GM18502 (cell line): ENCODE measurements at regions not wholly inside any gene's neighbourhood (a gene's known extent, or its start where the extent isn't known, plus 50 kb on each side); places are given as distances from the start of the nearest gene placed in this dataset.

ENCODE experiments used
- ATAC-seq: cut with Tn5 transposase; IDR thresholded peaks from one replicate; pipeline ENCODE4 v1.9.1; 2021; ENCODE audit warnings: mild to moderate bottlenecking; ENCODE audit not compliant: unreplicated experiment, poor library complexity

GRCh38 chr5:76030343-76030742, 52.8 kb upstream of the SV2C start:
- ATAC-seq: no peak

GRCh38 chr5:76029739-76030138, 53.4 kb upstream of the SV2C start:
- no peak for ATAC-seq

- ATAC-seq: no peak
These were observed 57.4 kb upstream of the SV2C start for GRCh38 chr5:76025790-76026189.

- no peak for ATAC-seq
These were observed 58.1 kb upstream of the SV2C start for GRCh38 chr5:76025069-76025468.

GRCh38 chr5:76022611-76023010, 60.6 kb upstream of the SV2C start:
- no peak for ATAC-seq

GRCh38 chr5:76021936-76022584, 61.1 kb upstream of the SV2C start:
- ATAC-seq: no peak

- no peak for ATAC-seq
These were observed 66.9 kb upstream of the SV2C start for GRCh38 chr5:76016258-76016657.

- ATAC-seq: no peak
These were observed 69.2 kb upstream of the SV2C start for GRCh38 chr5:76014005-76014404.

- ATAC-seq: no peak
These were observed 75.3 kb upstream of the SV2C start for GRCh38 chr5:76007904-76008303.

- no peak for ATAC-seq
These were observed 82.6 kb upstream of the SV2C start for GRCh38 chr5:76000582-76000981.

- no peak for ATAC-seq
These were observed 89.3 kb upstream of the SV2C start for GRCh38 chr5:75993643-75994520.

GRCh38 chr5:75993183-75993582, 90.0 kb upstream of the SV2C start:
- ATAC-seq: no peak

GRCh38 chr5:75992753-75993152, 90.4 kb upstream of the SV2C start:
- no peak for ATAC-seq

- no peak for ATAC-seq
These were observed 98.1 kb upstream of the SV2C start for GRCh38 chr5:75985077-75985476.

GRCh38 chr5:75975496-75975895, 107.7 kb upstream of the SV2C start:
- no peak for ATAC-seq

- no peak for ATAC-seq
These were observed 117.9 kb upstream of the SV2C start for GRCh38 chr5:75965292-75965691.

GRCh38 chr5:75964008-75964407, 119.2 kb upstream of the SV2C start:
- ATAC-seq: no peak

GRCh38 chr5:75963554-75963953, 119.6 kb upstream of the SV2C start:
- ATAC-seq: no peak

- no peak for ATAC-seq
These were observed 121.4 kb upstream of the SV2C start for GRCh38 chr5:75961818-75962217.

GRCh38 chr5:75960129-75960528, 123.1 kb upstream of the SV2C start:
- ATAC-seq: no peak

GRCh38 chr5:75952963-75953362, 130.2 kb upstream of the SV2C start:
- ATAC-seq: no peak

- no peak for ATAC-seq
These were observed 130.9 kb upstream of the SV2C start for GRCh38 chr5:75952291-75952690.
